Heart left ventricle (tissue), 16 donors: ENCODE measurements at regions not wholly inside any gene's neighbourhood (a gene's known extent, or its start where the extent isn't known, plus 50 kb on each side); places are given as distances from the start of the nearest gene placed in this dataset.

ENCODE experiments used
- ATAC-seq, 4 donors: fragments of 200-7000 bp; cut with Tn5 transposase; one replicate each; pipeline ENCODE4 v1.9.1; 2020 to 2022; ENCODE audit warnings: moderate library complexity in 4 of 4, mild to moderate bottlenecking in 3 of 4, moderate number of reproducible peaks in 1 of 4
- DNase-seq, 5 donors: peaks; one replicate each; pipeline ENCODE4 v3.0.0-alpha.2; 2020
- H3K27ac ChIP-seq, 12 donors: fragments of 200-600 bp; sonication (generic) in 4 of 12; one replicate each; pipeline versions ENCODE4 v1.5.0 to v1.8.0; 2016 to 2022; ENCODE audit warnings: mild to moderate bottlenecking in 2 of 12
- H3K27me3 ChIP-seq, 9 donors: fragments of 200-600 bp; sonication (generic) in 2 of 9; one replicate each; pipeline versions ENCODE4 v1.5.1 to v1.8.0; 2016 to 2022; ENCODE audit warnings: mild to moderate bottlenecking in 3 of 9
- H3K36me3 ChIP-seq, 9 donors: fragments of 200-600 bp; sonication (generic) in 2 of 9; one replicate each; pipeline versions ENCODE4 v1.5.0 to v1.8.0; 2018 to 2022; ENCODE audit warnings: mild to moderate bottlenecking in 2 of 9
- H3K4me1 ChIP-seq, 12 donors: fragments of 200-600 bp; sonication (generic) in 4 of 12; one replicate each; pipeline versions ENCODE4 v1.5.0 to v1.8.0; 2016 to 2022; ENCODE audit warnings: mild to moderate bottlenecking in 3 of 12
- H3K4me3 ChIP-seq, 12 donors: fragments of 200-600 bp; sonication (generic) in 4 of 12; one replicate each; pipeline versions ENCODE4 v1.5.0 to v1.8.0; 2017 to 2022; ENCODE audit warnings: mild to moderate bottlenecking in 9 of 12, moderate library complexity in 4 of 12
- H3K9me3 ChIP-seq, 12 donors: fragments of 200-600 bp; sonication (generic) in 4 of 12; one replicate each; pipeline versions ENCODE4 v1.5.0 to v1.8.0; 2016 to 2022; ENCODE audit warnings: mild to moderate bottlenecking in 1 of 12
- CTCF ChIP-seq, 12 donors: fragments of 200-600 bp; sonication (generic) in 4 of 12; IDR thresholded peaks; one replicate each; pipeline versions ENCODE4 v1.5.0 to v1.8.0; 2018 to 2022; ENCODE audit warnings: antibody characterized with exemption in 12 of 12, mild to moderate bottlenecking in 5 of 12
- POLR2A ChIP-seq, 2 donors: fragments of 450-650 bp; IDR thresholded peaks; one replicate each; pipeline ENCODE4 v1.6.1; 2017; ENCODE audit warnings: antibody characterized with exemption in 2 of 2, mild to moderate bottlenecking in 2 of 2, moderate library complexity in 2 of 2
- WGBS, 4 donors: extraction: QIAGEN DNeasy Blood & Tissue Kit in 2 of 4; methylation state at CpG; one replicate each; pipeline versions ENCODE4 v1.1.5 to v1.1.7; 2013 to 2018; 5-methylcytosine and 5-hydroxymethylcytosine counted together
- intact Hi-C, 10 donors: fragments of 100-400 bp; cut with DNase I; formaldehyde crosslinking; loops; one replicate each; pipeline versions ENCODE4 v1.11.1 to v1.14.2; 2022
- donor health status: ischemic (EF 13 %, LVEDD 7.1; RV severe dilation, severe dysfunction).
- donor health status: healthy with polysubstance abuse.
- donor health status: DM: no; HTN: yes; CAD: no.
- donor health status: DM: no; HTN: no; CAD: no.
- donor health status: ischemic (EF 25% LVEDD 6.9; RV normal size, moderate dysfunction).
- donor health status: ischemic (EF 25% LVEDD 5.7; RV mildly dilated, moderate dysfunction).
- donor health status: healthy.
- donor health status: DM: yes; HTN: yes; CAD: no.
- donor health status: ischemic (EF 35%, LVEDD 5.7; RV mildly dilated, moderate dysfunction).
- donor health status: nonischemic (EF 11% LVEDD 7.7; RV severe dilation, severe dysfunction).
- donor health status: DM: yes; HTN: yes; CAD: no.
- donor health status: PGD.
- donor health status: ischemic (EF 29% LVEDD 5.4; RV normal size, mild dysfunction).
- donor health status: nonischemic (EF 23%, LVEDD 6.1; RV moderate dilation, normal function).

GRCh38 chr6:44049989-44050871, 77.0 kb downstream of the MRPL14 start:
- Histone ChIP-seq H3K27ac (peak overlapping the region in 9 of 12 donors; percentile 6 to 79 (median 42)), H3K36me3 (no peaks in the 10 kb centered on the region), H3K27me3 (no peaks in the 10 kb centered on the region), H3K9me3 (no peaks in the 10 kb centered on the region), H3K4me3 (no peak overlapping the region), H3K4me1 (peaks cover 0 to 61% (median 37%) of the 10 kb centered on the region in 12 donors)
- DNase-seq, result peak in 2 of 5 donors; percentile 4 to 26
- no peak for ATAC-seq
- intact Hi-C loops, result loop anchor here in 4 of 10 donors (5.0 kb wide), 2 partner anchors 38 to 43 kb away; no protein-coding TSS in a partner anchor
- WGBS, 4 donors, result 73 to 79% (median 77%) methylated on average over 6 of the region's 6 CpGs
- TF ChIP-seq POLR2A (IDR thresholded peaks at IDR 0.05), result no peak
- TF ChIP-seq CTCF (IDR thresholded peaks at IDR 0.05), result no peak

GRCh38 chr6:44049163-44049988, 77.9 kb downstream of the MRPL14 start:
- Histone ChIP-seq H3K27ac (peak overlapping the region in 8 of 12 donors; percentile 6 to 79 (median 42)), H3K4me3 (no peak overlapping the region), H3K36me3 (no peaks in the 10 kb centered on the region), H3K27me3 (no peaks in the 10 kb centered on the region), H3K4me1 (peaks cover 0 to 60% (median 37%) of the 10 kb centered on the region in 12 donors), H3K9me3 (no peaks in the 10 kb centered on the region)
- WGBS, 4 donors, result 45 to 65% (median 60%) methylated on average over 6 of the region's 6 CpGs
- intact Hi-C loops, result loop anchor here in 4 of 10 donors (5.0 kb wide), 2 partner anchors 37 to 42 kb away; no protein-coding TSS in a partner anchor
- TF ChIP-seq POLR2A (IDR thresholded peaks at IDR 0.05), result no peak
- no peak for TF ChIP-seq CTCF (IDR thresholded peaks at IDR 0.05)
- peak in 2 of 4 donors; percentile 21 to 30 for ATAC-seq
- peak in 2 of 5 donors; percentile 31 to 33 for DNase-seq

GRCh38 chr6:44048277-44048676, 79.0 kb downstream of the MRPL14 start:
- H3K36me3 ChIP-seq, result no peaks in the 10 kb centered on the region
- peaks cover 0 to 66% (median 41%) of the 10 kb centered on the region in 12 donors for H3K4me1 ChIP-seq
- H3K27ac ChIP-seq, result peak overlapping the region in 3 of 12 donors; percentile 43 to 79 (median 64)
- no peaks in the 10 kb centered on the region for H3K9me3 ChIP-seq
- 88 to 96% (median 92%) methylated on average over 6 of the region's 6 CpGs for WGBS, 4 donors
- H3K27me3 ChIP-seq, result no peaks in the 10 kb centered on the region
- H3K4me3 ChIP-seq, result no peak overlapping the region
- ATAC-seq (no peak), DNase-seq (peak in 1 of 5 donors; percentile 21)
- intact Hi-C loops, result loop anchor here in 4 of 10 donors (5.0 kb wide), 2 partner anchors 36 to 41 kb away; no protein-coding TSS in a partner anchor
- TF ChIP-seq POLR2A (IDR thresholded peaks at IDR 0.05) (no peak), CTCF (IDR thresholded peaks at IDR 0.05) (no peak)
